CD1c-positive myeloid dendritic cell (primary cell): ENCODE measurements at regions not wholly inside any gene's neighbourhood (a gene's known extent, or its start where the extent isn't known, plus 50 kb on each side); places are given as distances from the start of the nearest gene placed in this dataset.

Experiments
- DNase-seq: peaks from one replicate; pipeline ENCODE4 v3.0.0-alpha.2; 2016; ENCODE audit errors: extremely low spot score

DNA sequence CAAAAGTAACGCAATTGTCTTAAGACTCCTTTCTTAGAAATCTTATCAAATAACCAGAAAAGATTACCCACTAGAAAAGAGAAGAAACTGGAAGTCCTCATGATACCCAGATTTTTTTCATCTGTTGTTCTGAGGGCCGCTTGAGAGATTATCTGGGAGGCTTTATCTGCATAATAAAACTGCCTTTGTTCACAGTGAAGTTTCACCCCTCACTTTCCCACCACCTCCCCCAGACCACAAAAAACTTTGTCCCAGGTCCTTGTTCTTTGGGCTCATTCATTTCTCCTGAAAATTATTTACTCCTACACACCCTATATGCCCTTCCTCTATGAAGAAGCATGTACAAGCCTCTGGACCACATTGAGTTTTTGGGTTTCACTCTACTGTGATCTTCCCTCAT, 745.1 kb upstream of the COBL start:
- DNase-seq: no peak

DNA sequence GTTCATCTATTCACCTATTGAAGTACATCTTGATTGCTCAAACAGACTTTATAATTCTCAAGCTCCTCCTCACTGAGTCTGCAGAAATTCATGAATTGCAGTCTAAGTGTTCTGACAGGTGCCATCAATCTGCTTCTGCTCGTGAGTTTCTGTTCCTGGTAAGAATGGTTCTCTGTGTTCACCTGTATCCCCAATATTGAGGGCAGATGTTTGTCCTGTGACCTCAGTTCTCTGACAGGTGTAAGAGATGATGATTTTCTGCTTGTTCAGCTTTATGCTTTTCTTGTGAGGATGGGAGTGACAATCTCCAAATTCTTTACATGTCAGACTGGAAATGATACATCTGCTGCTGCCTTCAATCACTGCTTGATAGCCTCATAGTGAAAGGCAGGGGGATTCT, 736.9 kb upstream of the COBL start:
- DNase-seq: no peak

DNA sequence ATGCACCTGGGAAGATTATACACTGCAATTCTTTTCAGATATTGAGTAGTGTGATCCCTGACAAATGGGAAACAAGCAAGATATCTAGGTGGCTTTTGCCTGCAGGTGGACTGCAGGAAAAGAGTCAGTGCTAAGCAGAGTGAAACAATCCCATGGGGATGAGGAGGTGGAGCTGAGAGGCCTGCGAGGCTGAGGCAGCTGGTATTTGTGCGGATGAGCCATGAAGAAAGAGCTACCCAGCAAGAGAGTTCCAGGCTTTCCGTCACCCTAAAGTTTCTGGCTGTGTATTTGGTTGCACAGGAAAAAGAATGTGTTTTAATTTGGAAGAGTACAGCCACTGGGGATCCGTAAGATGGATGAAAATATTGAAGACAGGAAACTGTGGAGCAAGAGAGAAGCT, 714.1 kb upstream of the COBL start:
- no peak for DNase-seq

DNA sequence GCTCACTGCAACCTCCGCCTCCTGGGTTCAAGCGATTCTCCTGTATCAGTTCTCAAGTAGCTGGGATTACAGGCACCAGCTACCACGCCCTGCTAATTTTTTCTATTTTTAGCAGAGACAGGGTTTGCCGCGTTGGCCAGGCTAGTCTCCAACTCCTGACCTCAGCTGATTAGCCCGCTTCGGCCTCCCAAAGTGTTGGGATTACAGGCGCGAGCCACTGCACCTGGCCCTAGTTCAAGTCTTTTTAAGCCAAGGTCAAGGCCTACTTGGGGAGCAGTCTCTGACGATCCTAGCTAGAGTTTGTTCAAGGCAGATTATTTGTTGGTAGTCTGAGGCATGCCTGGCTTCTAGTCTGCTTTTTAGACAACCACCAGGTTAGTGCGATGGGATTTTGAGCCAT, 709.5 kb upstream of the COBL start:
- no peak for DNase-seq

DNA sequence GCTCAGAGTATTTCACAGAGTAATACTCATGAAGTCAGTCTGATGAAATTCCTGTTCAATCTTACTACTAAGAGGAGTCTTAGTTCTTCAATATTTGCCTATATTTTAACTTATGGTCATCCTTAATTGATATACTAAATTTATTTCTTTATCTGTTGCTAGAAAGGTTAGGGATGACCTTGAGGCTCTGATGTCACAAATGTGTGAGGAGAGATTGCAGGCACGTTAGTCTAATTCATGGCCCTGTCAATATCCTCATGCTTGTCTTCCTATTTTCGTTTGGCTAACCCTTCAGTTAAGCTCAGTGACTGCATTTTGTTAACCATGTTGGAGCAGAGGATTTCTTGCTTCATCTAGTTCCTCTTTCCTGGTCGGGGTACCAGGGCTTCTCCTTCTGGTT, 704.7 kb upstream of the COBL start:
- DNase-seq: no peak

DNA sequence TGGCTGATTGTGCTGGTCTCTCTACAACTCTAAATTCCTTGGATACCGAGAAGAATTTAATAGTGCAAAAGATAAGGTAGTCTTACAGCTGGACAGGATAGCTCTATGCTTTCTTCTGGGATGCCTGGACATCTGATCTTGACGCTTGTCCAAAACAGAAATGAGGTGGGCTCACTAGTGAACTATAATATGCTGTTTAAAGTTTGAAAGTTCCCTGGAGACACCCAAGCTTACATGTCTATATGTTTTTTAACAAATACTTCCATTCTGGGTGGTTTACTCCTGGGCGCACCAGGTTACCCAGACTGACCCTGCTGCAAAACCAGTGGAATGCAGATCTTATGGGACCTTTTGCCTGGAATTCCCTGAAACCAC, 702.1 kb upstream of the COBL start:
- no peak for DNase-seq

DNA sequence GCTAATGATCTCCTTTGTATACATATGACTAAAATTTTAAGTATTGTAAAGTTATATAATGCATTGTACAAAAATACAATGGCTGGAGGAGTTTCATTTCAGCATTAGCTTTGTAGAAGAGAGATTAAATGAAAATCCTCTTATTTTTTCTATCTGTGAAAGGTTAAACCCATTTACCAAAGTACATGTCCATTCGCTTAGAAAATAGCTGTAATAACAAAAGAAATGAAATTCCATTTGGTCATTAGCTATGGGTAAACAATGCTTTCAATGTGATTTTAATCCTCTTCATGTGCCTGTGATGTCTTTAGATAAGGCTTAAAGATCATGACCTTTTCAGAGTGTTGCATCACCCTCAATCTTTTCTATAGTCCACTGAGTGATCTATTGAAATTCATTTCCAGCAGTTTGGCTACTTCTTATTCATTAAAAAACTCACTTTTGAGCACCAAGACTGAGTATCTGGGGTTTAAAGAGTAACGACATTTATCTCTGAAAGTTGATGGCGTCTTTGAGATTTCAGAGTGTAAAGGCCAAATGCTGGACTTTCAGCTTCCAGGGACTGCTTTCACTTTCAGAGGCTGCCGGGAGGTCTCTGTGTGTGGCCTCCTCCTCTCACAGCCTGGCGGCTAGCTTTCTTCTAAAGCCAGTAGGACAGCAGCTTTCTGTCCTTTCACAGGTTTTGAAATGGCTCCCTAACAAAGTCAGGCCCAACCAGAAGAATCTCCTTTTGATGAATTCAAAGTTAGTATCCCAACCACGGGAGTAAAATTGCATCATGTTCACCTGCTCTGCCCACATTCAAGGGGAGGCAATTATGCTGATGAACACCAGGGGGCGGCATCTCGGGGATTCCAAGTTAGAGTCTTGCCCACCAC, 701.4 kb upstream of the COBL start:
- no peak for DNase-seq

DNA sequence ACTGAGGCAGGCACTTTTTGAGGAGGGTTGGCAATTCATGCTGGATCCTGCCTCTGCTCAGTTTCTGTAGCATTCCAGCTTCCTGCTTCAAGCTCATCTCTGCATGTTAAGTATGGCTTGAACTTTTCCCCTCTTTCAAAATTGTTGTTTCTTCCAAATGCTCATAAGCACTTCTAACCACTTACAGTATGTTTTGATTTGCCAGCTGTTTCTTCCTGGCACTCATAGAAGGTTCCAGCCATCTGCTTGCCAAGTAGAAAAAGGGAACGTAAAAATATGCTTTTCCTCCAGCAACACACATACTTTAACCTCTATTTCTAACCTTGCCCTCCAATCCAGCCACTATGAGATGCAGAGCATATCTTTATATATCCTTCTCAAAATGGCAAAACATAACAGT, 692.6 kb upstream of the COBL start:
- no peak for DNase-seq

DNA sequence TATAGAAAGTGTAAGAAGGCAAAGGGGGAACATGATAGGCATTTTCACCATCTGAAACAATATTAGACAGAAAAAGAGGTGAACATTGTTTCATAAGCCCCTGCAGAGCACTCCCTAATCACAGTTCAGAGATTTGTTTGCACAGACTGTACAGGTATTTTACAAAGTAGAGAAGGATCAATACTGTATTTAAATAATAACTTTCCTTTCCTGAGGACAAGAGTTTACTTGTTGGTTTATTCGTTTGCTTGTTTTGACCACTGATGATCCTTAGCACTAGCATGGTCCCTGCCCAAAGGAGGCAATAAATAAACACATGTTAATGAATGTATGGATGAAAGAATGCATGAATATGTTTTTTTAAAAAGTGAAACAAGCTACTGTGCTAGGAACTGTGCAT, 690.1 kb upstream of the COBL start:
- DNase-seq: no peak

DNA sequence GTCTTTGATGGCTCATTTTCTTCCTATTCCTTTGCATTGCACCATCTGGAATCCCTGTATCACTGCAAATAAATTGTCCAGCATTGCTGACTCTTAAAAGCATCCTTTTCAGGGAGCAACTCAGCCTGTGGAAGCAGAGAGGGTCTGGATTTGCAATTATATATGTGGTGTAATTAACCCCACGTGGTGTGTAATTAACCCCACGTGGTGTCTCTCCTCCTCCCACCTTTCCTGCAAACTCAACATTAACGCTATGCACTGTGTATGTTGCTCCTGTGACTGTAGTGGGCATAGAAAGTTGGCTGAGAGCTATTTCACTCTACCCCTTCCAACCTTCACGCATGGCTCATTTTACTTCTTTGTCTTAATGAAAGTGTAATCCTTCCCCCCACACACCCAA, 689.0 kb upstream of the COBL start:
- no peak for DNase-seq

DNA sequence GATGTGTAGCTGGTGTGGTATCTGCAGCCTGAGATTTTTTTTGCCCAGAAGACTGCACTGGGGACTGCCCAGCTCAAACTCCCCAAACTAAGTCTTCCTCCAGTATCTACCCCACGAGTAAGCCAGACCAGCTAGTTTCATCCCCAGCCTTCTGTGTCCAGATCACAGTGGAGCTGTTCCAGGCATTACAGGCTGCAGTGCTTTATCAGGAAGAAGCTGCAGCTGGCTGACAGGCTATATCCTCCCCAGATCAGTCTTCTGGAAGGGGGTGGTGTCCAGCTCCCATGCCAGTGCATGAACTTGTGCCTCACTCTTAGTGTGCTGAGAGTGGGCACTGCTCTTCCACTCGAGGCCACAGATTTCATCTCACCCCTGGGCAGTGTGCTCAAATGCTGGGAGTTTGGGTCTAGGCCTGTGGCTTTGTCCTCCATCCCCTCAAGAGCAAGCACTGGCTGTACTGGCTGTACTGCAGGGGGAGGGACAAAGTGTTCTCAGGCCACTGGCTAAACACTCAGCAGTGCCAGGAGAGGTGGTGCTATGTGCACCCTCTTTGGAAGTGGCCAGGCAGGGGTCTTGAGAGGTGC, 679.1 kb upstream of the COBL start:
- DNase-seq: no peak

DNA sequence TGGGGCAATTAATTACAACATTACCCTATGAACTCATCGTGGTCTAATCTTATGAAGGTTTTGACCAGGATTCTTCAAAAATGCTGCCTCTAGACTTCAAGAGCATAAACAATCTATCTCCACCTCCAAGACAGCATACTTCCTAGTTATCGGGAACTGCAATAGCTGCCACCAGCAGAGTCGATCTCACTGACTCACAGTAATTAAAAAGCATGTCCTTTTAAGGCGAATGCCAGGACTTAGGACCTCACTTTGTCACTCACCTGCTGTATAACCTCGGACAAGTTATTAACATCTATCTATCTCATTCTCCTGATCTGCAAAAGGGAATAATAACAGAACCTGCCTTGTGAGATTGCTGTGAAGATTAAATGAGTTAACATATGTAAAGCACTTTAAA, 666.0 kb upstream of the COBL start:
- DNase-seq: no peak

DNA sequence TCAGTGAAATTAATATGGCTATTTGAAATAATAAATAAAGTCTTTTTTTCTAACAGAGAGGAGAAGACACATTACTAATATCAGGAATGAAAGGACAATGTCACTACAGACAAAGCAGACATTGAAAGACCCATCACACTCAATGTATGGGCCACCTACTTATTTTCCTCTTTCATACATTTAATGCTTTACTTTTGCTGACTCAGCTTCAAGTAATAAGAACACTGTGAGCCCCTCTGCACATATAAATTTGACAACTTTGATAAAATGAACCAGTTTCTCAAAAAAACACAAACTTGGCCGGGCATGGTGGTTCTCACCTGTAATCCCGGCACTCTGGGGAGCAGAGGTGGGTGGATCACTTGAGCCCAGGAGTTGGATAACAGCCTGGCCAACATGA, 664.2 kb upstream of the COBL start:
- no peak for DNase-seq

DNA sequence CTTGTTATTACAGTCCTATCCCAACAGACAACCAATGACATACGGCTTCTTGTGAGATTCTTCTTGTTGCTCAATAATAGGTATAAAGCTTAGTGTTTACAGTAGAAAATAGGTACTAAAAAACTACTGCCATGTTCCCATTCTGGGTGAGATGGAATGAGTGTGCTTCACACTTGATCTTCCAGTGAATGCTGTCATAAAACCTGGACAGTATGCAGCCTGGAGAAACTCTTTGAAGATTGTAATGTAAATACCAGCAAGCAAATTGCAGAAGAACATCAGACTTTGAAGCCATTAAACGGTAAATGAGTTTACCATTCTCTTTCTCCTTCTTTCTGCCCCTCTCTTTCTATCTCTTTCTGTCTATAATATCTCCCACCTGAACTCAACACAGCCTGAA, 663.7 kb upstream of the COBL start:
- no peak for DNase-seq

DNA sequence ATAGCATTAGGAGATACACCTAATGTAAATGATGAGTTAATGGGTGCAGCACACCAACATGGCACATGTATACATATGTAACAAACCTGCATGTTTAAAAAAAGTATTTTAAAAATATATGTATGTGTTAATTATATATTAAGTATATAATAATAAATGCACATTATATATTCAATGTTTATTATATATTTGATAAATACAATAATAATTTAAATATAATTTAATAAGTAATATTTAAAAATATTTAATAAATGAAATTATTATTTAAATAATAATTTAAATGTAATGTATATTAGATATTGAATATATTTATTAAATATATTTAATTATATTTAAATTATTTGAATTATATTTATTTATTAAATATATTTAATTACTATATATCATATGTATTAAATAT, 661.3 kb upstream of the COBL start:
- no peak for DNase-seq

DNA sequence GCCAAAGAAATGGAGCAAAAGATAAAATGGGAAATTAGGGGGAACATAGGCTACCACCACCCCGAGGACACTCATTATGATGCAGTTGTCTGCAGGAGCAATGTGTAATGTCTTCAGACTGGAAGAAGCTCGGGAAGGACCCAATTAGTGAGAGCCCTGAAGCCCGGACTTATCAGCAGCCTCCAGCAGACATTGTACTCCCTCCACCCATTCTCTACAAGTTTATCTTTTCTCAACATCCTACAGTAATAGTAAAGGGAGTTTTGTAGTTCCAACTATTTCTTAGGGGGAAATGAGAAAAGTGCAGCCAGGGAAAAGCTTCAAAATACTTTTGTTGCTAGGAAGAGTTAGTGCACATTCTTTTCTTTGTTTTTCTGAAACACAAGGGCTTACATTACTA, 657.3 kb upstream of the COBL start:
- no peak for DNase-seq

DNA sequence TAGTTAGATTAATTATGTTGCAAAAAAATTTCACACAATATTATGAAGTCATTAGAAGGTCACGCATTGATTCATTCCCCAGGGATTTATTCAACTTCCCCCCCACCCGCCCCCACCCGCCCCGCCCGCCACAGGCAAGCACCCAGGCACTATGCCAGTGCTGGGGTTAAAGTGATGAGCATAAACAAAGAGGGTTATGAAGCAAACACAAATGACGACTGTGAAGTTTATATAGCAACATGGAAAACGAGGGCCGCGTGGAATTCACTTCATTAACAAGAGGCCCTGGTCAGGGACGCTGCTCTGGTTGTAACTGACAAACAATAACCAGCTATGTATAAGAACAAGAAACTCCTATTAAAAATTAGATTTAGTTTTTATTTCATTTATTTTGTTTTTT, 656.5 kb upstream of the COBL start:
- no peak for DNase-seq

DNA sequence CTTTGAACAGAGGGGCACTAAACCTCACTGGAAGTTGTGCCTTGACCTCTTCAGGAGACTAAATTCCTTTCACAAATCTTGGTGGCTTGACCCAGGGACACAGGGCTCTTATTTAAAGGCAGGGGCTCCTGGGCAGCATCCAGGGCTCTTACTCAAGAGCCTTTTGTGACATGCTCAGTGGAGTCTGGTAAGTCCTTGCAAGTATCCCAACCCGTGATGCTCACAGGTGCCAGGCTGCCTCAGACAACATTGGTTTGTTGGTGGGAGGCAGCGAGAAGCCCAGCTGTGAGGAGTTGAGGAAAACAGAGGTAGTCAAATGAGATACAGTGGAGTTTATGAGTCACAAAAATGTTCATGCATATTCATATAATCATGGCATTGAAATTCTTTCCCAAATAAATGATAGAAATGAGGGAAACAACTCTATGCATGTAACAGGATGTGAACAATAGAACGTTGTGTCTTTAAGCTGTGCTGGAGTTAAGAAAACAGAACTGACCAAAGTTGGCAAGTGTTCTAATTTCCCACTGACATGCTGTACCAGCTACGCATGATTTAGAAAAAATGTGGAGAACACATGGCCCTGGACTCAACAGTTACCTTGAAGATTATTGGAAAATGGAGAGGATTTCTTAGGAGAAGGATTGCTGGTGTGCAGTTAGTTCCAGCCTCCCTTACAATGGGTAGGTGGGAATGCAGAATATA, 654.5 kb upstream of the COBL start:
- DNase-seq: no peak

DNA sequence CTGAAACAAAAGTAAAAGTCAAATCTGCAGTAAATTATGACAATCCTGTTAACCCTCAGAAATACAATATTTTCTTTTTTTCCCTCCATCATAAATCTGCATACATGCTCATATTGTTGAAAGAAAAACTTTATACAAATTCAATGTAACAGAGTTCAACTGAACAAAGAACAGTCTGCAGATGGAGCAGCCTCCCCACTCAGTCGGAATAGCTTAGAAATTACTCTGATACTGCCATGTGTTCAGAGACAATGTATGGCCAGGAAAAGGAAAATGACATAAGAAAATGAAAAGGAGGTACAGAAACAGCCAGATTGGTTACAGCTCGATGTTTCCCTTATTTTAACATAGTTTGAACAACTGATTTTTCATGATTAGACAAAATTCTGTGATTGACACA, 651.9 kb upstream of the COBL start:
- no peak for DNase-seq

DNA sequence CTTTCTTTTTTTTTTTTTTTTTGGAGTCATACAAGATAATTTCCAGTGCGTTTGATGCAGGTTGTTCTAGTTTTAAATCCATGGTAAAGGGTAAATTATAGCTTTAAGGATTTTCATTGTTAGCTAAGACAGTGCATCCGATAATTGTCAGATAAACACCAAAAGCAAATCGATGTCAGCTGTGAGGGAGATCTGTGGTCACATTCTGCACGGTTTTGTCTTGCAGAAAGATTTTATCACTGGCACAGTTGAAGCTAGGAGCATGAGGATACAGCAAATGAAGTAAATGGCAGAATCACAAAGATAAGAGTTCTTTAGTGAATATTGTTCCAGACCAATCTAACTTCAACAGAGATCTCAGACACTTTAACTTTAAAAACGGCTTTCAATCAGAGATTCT, 648.8 kb upstream of the COBL start:
- no peak for DNase-seq

DNA sequence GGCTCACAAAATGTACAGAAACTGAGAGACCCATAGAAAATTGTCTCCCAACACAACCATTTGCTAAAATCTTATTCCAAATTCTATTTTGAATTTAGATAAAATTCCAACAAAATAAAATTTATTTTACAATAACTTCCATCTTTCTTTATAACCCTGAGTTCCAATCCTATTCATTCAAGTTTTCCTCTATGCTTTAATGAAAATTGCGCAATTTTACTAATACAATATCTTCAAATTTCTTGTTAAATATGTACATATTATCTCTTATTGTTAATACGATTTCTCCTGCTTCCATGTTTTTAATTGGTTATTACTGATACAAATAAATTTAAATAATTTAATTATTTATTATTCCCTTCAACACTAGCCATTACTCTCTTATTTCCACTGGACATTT, 645.2 kb upstream of the COBL start:
- no peak for DNase-seq

DNA sequence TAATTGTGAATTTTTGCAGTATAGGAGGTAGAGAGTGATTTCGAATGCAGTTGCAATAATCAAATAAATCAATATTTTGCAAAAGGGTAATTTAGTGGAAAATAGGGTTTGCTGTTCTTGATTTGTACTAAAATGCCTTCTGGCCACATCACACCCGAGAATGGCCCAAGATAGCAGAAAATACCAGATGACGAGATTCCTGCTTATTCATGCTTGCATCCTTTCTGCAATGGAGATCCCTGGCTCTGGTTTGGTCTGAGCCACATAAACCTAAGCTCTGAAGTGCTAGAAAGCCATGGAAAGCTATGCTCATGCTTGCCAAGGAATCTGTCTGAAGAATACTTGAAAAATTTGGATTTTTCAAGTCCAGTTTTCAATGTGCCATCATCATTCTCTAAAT, 634.2 kb upstream of the COBL start:
- no peak for DNase-seq
